ENCODE measurements at regions not wholly inside any gene's neighbourhood (a gene's known extent, or its start where the extent isn't known, plus 50 kb on each side); places are given as distances from the start of the nearest gene placed in this dataset.

DNA sequence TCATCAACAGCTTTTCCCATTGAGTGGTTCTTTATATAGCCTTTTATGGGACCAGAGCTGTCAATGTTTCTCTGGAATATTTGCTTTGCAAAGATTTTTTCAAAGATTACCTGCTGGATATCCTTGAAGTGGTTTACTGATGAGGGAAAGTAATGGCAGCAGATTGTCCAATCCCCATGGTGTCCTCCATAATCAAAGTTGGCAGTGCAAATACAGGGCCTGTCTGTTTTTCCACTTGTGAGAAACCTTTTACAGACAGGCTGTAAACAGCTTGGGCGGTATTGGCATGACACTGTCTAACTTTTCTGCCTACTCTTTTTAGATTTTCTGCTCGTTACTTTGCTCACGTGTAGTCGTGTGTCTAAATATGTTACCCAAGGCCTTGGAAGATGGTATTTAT lies 641.9 kb upstream of the NR3C2 start:
- no peak for TF ChIP-seq PHF8 (conservative IDR thresholded peaks at IDR 0.05; ENCODE audit: low read depth, low read length)
- no peak for TF ChIP-seq CTCF (IDR thresholded peaks at IDR 0.05; ENCODE audit: control extremely low read depth in 1 of 3, insufficient read depth in 1 of 3, low read depth in 1 of 3, low read length in 3 of 3)
- no peak for TF ChIP-seq SP1 (IDR thresholded peaks at IDR 0.05; ENCODE audit: low read depth, low read length)
- TF ChIP-seq CHD1 (IDR thresholded peaks at IDR 0.05; ENCODE audit: low read depth, low read length) = no peak
- TF ChIP-seq TCF12 (IDR thresholded peaks at IDR 0.05; ENCODE audit: low read depth, low read length) = no peak
- no peak for TF ChIP-seq JUND (IDR thresholded peaks at IDR 0.05; ENCODE audit: low read length)
- no peak for TF ChIP-seq CREB1 (IDR thresholded peaks at IDR 0.05)

All from H1 (cell line).